ENCODE measurements at regions not wholly inside any gene's neighbourhood (a gene's known extent, or its start where the extent isn't known, plus 50 kb on each side); places are given as distances from the start of the nearest gene placed in this dataset.

- no peak for DNase-seq (ENCODE audit: low spot score)
Measured at GRCh38 chr18:38483326-38483725, 917.7 kb upstream of the CELF4 start.

- no peak for DNase-seq (ENCODE audit: low spot score)
Measured at GRCh38 chr18:38481576-38481975, 916.0 kb upstream of the CELF4 start.

GRCh38 chr18:38475686-38476085 is 910.1 kb upstream of the CELF4 start:
- DNase-seq (ENCODE audit: low spot score), result no peak

GRCh38 chr18:38473535-38473934 is 907.9 kb upstream of the CELF4 start:
- DNase-seq (ENCODE audit: low spot score), result no peak

- no peak for DNase-seq (ENCODE audit: low spot score)
Measured at GRCh38 chr18:38470421-38470820, 904.8 kb upstream of the CELF4 start.

GRCh38 chr18:38466426-38466825 is 900.8 kb upstream of the CELF4 start:
- DNase-seq (ENCODE audit: low spot score), result no peak

- no peak for DNase-seq (ENCODE audit: low spot score)
Measured at GRCh38 chr18:38464024-38464423, 898.4 kb upstream of the CELF4 start.

- no peak for DNase-seq (ENCODE audit: low spot score)
Measured at GRCh38 chr18:38460657-38461056, 895.1 kb upstream of the CELF4 start.

GRCh38 chr18:38459131-38459994 is 893.8 kb upstream of the CELF4 start:
- DNase-seq (ENCODE audit: low spot score), result no peak

GRCh38 chr18:38458698-38459097 is 893.1 kb upstream of the CELF4 start:
- DNase-seq (ENCODE audit: low spot score), result no peak

GRCh38 chr18:38456253-38456652 is 890.7 kb upstream of the CELF4 start:
- DNase-seq (ENCODE audit: low spot score), result no peak

- DNase-seq (ENCODE audit: low spot score), result no peak
Measured at GRCh38 chr18:38454764-38455469, 889.3 kb upstream of the CELF4 start.

GRCh38 chr18:38453880-38454279 is 888.3 kb upstream of the CELF4 start:
- DNase-seq (ENCODE audit: low spot score), result no peak

- DNase-seq (ENCODE audit: low spot score), result no peak
Measured at GRCh38 chr18:38450876-38451275, 885.3 kb upstream of the CELF4 start.

GRCh38 chr18:38445804-38446145 is 880.2 kb upstream of the CELF4 start:
- DNase-seq (ENCODE audit: low spot score), result no peak

GRCh38 chr18:38444971-38445803 is 879.6 kb upstream of the CELF4 start:
- no peak for DNase-seq (ENCODE audit: low spot score)

- no peak for DNase-seq (ENCODE audit: low spot score)
Measured at GRCh38 chr18:38427736-38428135, 862.1 kb upstream of the CELF4 start.

GRCh38 chr18:38427234-38427633 is 861.6 kb upstream of the CELF4 start:
- no peak for DNase-seq (ENCODE audit: low spot score)

GRCh38 chr18:38421872-38422615 is 856.4 kb upstream of the CELF4 start:
- DNase-seq (ENCODE audit: low spot score), result no peak

- no peak for DNase-seq (ENCODE audit: low spot score)
Measured at GRCh38 chr18:38421021-38421420, 855.4 kb upstream of the CELF4 start.

- no peak for DNase-seq (ENCODE audit: low spot score)
Measured at GRCh38 chr18:38420611-38421010, 855.0 kb upstream of the CELF4 start.
